ENCODE measurements at regions not wholly inside any gene's neighbourhood (a gene's known extent, or its start where the extent isn't known, plus 50 kb on each side); places are given as distances from the start of the nearest gene placed in this dataset.

DNA sequence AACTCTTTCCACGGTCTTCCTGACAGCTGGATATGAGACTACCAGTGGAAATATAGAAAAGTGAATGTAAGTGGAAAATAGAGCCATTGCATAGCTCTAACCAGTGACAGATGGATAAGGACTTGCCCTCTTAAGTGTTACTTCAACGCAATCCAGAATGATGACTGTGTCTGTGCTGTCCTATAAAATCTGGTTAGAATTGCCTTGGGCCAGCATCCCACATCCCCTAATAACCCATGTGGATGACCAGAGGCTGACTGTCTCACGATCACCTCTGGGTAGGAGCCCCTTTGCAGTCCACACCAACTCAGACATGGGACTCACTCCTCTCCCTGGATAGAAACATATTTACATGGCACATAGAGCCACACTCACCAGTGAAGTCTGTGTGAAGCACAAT is 186.6 kb downstream of the C1D start:
- TF ChIP-seq ZFP3 (CRISPR knock-in tag; IDR thresholded peaks at IDR 0.05) = no peak
- TF ChIP-seq TCF4 (CRISPR knock-in tag; IDR thresholded peaks at IDR 0.05; ENCODE audit: borderline replicate concordance) = no peak
- TF ChIP-seq BACH2 (CRISPR knock-in tag; IDR thresholded peaks at IDR 0.05; ENCODE audit: borderline replicate concordance) = no peak
- TF ChIP-seq, protein P1, sequence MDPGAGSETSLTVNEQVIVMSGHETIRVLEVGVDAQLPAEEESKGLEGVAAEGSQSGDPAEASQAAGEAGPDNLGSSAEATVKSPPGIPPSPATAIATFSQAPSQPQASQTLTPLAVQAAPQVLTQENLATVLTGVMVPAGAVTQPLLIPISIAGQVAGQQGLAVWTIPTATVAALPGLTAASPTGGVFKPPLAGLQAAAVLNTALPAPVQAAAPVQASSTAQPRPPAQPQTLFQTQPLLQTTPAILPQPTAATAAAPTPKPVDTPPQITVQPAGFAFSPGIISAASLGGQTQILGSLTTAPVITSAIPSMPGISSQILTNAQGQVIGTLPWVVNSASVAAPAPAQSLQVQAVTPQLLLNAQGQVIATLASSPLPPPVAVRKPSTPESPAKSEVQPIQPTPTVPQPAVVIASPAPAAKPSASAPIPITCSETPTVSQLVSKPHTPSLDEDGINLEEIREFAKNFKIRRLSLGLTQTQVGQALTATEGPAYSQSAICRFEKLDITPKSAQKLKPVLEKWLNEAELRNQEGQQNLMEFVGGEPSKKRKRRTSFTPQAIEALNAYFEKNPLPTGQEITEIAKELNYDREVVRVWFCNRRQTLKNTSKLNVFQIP (CRISPR knock-in tag; IDR thresholded peaks at IDR 0.05; ENCODE audit: borderline replicate concordance, low read depth) = no peak
- no peak for TF ChIP-seq ZNF8 (CRISPR knock-in tag; IDR thresholded peaks at IDR 0.05)
- TF ChIP-seq PPARA (CRISPR knock-in tag; IDR thresholded peaks at IDR 0.05; ENCODE audit: borderline replicate concordance) = no peak
- no peak for TF ChIP-seq ZNF70 (CRISPR knock-in tag; IDR thresholded peaks at IDR 0.05)
- TF ChIP-seq RARB (CRISPR knock-in tag; IDR thresholded peaks at IDR 0.05) = no peak
- TF ChIP-seq GLIS3 (CRISPR knock-in tag; IDR thresholded peaks at IDR 0.05) = no peak
- TF ChIP-seq, protein P2, sequence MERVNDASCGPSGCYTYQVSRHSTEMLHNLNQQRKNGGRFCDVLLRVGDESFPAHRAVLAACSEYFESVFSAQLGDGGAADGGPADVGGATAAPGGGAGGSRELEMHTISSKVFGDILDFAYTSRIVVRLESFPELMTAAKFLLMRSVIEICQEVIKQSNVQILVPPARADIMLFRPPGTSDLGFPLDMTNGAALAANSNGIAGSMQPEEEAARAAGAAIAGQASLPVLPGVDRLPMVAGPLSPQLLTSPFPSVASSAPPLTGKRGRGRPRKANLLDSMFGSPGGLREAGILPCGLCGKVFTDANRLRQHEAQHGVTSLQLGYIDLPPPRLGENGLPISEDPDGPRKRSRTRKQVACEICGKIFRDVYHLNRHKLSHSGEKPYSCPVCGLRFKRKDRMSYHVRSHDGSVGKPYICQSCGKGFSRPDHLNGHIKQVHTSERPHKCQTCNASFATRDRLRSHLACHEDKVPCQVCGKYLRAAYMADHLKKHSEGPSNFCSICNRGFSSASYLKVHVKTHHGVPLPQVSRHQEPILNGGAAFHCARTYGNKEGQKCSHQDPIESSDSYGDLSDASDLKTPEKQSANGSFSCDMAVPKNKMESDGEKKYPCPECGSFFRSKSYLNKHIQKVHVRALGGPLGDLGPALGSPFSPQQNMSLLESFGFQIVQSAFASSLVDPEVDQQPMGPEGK (CRISPR knock-in tag; IDR thresholded peaks at IDR 0.05; ENCODE audit: borderline replicate concordance) = no peak
- no peak for TF ChIP-seq ZNF565 (CRISPR knock-in tag; conservative IDR thresholded peaks at IDR 0.05; ENCODE audit: low read depth)
- no peak for TF ChIP-seq ZFP30 (CRISPR knock-in tag; IDR thresholded peaks at IDR 0.05)
- TF ChIP-seq SNAI2 (CRISPR knock-in tag; IDR thresholded peaks at IDR 0.05) = no peak
- TF ChIP-seq ESRRG (CRISPR knock-in tag; IDR thresholded peaks at IDR 0.05) = no peak
- TF ChIP-seq ISL1 (CRISPR knock-in tag; IDR thresholded peaks at IDR 0.05) = no peak
- no peak for TF ChIP-seq ZC3H10 (CRISPR knock-in tag; IDR thresholded peaks at IDR 0.05)
- no peak for TF ChIP-seq TOX (CRISPR knock-in tag; IDR thresholded peaks at IDR 0.05; ENCODE audit: borderline replicate concordance)
- TF ChIP-seq, protein P3, sequence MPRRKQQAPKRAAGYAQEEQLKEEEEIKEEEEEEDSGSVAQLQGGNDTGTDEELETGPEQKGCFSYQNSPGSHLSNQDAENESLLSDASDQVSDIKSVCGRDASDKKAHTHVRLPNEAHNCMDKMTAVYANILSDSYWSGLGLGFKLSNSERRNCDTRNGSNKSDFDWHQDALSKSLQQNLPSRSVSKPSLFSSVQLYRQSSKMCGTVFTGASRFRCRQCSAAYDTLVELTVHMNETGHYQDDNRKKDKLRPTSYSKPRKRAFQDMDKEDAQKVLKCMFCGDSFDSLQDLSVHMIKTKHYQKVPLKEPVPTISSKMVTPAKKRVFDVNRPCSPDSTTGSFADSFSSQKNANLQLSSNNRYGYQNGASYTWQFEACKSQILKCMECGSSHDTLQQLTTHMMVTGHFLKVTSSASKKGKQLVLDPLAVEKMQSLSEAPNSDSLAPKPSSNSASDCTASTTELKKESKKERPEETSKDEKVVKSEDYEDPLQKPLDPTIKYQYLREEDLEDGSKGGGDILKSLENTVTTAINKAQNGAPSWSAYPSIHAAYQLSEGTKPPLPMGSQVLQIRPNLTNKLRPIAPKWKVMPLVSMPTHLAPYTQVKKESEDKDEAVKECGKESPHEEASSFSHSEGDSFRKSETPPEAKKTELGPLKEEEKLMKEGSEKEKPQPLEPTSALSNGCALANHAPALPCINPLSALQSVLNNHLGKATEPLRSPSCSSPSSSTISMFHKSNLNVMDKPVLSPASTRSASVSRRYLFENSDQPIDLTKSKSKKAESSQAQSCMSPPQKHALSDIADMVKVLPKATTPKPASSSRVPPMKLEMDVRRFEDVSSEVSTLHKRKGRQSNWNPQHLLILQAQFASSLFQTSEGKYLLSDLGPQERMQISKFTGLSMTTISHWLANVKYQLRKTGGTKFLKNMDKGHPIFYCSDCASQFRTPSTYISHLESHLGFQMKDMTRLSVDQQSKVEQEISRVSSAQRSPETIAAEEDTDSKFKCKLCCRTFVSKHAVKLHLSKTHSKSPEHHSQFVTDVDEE (CRISPR knock-in tag; IDR thresholded peaks at IDR 0.05) = no peak
- ATAC-seq = no peak

DNA sequence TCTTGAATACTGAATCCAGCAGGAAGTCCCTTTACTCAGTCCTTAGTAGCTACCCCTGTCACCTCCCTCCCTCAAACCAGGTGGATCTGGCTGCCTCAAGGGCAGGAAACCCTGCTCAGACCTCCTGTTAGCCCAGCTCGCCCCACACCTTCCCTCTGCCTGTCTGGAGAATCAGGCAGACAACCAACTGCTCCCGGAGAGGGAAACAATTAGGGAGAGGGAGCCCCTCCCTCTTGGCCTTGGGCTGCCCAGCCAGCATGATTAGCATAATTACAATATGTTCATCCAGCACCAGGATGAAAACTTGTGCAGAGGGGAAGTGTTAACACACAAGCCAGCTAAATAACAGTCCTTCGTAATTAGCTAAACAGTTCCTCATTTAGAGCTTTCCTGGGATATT is 185.5 kb downstream of the C1D start:
- ATAC-seq = no peak
- TF ChIP-seq, protein P1 (CRISPR knock-in tag; IDR thresholded peaks at IDR 0.05; ENCODE audit: borderline replicate concordance, low read depth) = no peak
- TF ChIP-seq ISL1 (CRISPR knock-in tag; IDR thresholded peaks at IDR 0.05) = no peak
- TF ChIP-seq ZFP30 (CRISPR knock-in tag; IDR thresholded peaks at IDR 0.05) = no peak
- no peak for TF ChIP-seq ESRRG (CRISPR knock-in tag; IDR thresholded peaks at IDR 0.05)
- no peak for TF ChIP-seq RARB (CRISPR knock-in tag; IDR thresholded peaks at IDR 0.05)
- no peak for TF ChIP-seq SNAI2 (CRISPR knock-in tag; IDR thresholded peaks at IDR 0.05)

DNA sequence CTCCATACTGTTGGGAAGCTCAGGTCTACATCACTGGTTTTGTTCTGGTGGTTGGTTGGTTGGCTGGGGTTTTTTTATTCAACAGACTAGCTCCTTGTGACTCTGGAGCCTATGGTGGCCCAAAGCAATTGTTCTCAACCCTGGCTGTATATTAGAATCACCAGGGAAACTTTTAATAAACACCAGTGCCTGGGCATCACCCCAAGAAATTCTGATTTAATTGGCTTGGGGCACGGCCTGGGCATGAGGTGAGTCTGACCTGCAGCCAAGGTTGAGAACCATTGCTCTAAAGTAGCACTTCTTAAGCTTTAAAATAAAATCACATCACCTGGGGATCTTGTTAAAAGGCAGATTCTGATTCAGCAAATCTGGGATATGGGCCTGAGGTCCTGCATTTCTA is 184.1 kb downstream of the C1D start:
- TF ChIP-seq OSR1 (CRISPR knock-in tag; IDR thresholded peaks at IDR 0.05) (no peak), CSDC2 (CRISPR knock-in tag; IDR thresholded peaks at IDR 0.05) (no peak), ESRRG (CRISPR knock-in tag; IDR thresholded peaks at IDR 0.05) (no peak), ZNF70 (CRISPR knock-in tag; IDR thresholded peaks at IDR 0.05) (no peak), ISL1 (CRISPR knock-in tag; IDR thresholded peaks at IDR 0.05) (no peak), GLIS3 (CRISPR knock-in tag; IDR thresholded peaks at IDR 0.05) (no peak)
- TF ChIP-seq, protein P1 (CRISPR knock-in tag; IDR thresholded peaks at IDR 0.05; ENCODE audit: borderline replicate concordance, low read depth) = no peak
- ATAC-seq = no peak
